IPS-20b (cell line): ENCODE measurements at regions not wholly inside any gene's neighbourhood (a gene's known extent, or its start where the extent isn't known, plus 50 kb on each side); places are given as distances from the start of the nearest gene placed in this dataset.
"Not testable (repeated sequence)": the region's sequence is repeated elsewhere in the genome, so short reads cannot be mapped to it uniquely, and the experiment has no call there.

Experiments used
- H3K27ac ChIP-seq: one replicate; pipeline ENCODE4 v1.5.1; 2013; ENCODE audit warnings: low read length
- H3K27me3 ChIP-seq: 2 replicates; pipeline ENCODE4 v1.6.1; 2013; ENCODE audit warnings: mild to moderate bottlenecking, low read length, inconsistent platforms; ENCODE audit not compliant: insufficient read depth
- H3K36me3 ChIP-seq: 2 replicates; pipeline ENCODE4 v1.6.1; 2013; ENCODE audit warnings: low read depth, mild to moderate bottlenecking, inconsistent platforms, low read length, moderate library complexity; ENCODE audit not compliant: insufficient read depth
- H3K4me1 ChIP-seq: 2 replicates; pipeline ENCODE4 v1.6.1; 2013; ENCODE audit warnings: mild to moderate bottlenecking, control low read depth, inconsistent platforms, low read length, moderate library complexity; ENCODE audit not compliant: insufficient read depth
- H3K4me3 ChIP-seq: 2 replicates; pipeline ENCODE4 v1.5.1; 2013; ENCODE audit warnings: mild to moderate bottlenecking, low read length, inconsistent platforms
- H3K9ac ChIP-seq: 2 replicates; pipeline ENCODE4 v1.6.1; 2013; ENCODE audit warnings: low read depth, mild to moderate bottlenecking, inconsistent platforms, low read length, moderate library complexity
- H3K9me3 ChIP-seq: 2 replicates; pipeline ENCODE4 v1.6.1; 2013; ENCODE audit warnings: mild to moderate bottlenecking, low read depth, low read length, inconsistent platforms; ENCODE audit not compliant: insufficient read depth

DNA sequence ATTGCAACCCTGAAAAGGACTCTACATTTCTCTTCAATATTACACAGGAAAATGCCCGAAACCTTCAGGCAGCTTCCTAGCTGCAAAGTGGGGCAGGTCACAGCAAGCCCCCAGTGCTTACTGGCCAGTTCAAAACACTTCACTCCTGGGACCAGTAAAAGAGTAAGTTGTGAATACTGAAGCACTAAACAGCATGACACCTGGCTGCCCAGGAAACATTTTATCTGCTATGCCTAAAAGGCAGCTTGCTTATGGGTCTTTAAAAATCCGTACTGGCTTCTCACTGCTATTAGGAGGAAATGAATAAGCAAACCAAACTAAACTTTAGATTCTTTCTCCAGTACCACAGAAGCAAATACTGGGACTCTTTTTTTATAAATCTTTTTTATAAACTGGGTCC is 457.9 kb upstream of the ALCAM start:
- Histone ChIP-seq H3K4me3 (no peak overlapping the region), H3K9ac (no peak overlapping the region), H3K27ac (no peak overlapping the region), H3K4me1 (peaks cover 9% of the 10 kb centered on the region), H3K27me3 (no peaks in the 10 kb centered on the region), H3K9me3 (no peaks in the 10 kb centered on the region), H3K36me3 (no peaks in the 10 kb centered on the region)

DNA sequence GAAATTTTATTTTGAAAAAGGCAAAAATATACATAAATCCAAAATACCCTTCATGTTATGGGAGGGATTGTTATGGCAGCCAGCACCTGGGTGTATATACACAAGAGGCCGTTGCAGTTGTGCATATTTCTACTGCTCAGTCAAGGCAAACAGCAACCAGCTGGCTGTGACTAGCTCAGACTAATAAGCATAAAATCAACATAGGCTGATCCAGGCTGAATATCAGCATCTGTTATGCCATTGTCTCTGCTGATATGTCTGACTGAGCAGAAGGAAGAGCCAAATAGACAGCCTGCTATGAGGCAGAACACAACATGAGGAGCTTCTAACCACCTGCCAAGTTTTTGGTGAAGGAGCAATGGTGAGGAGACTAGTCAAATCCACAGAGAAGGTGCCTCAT is 457.5 kb upstream of the ALCAM start:
- no peaks in the 10 kb centered on the region for H3K27me3 ChIP-seq
- H3K4me1 ChIP-seq, result peaks cover 9% of the 10 kb centered on the region
- H3K36me3 ChIP-seq, result no peaks in the 10 kb centered on the region
- H3K9me3 ChIP-seq, result no peaks in the 10 kb centered on the region
- no peak overlapping the region for H3K9ac ChIP-seq
- H3K4me3 ChIP-seq, result no peak overlapping the region
- H3K27ac ChIP-seq, result no peak overlapping the region

DNA sequence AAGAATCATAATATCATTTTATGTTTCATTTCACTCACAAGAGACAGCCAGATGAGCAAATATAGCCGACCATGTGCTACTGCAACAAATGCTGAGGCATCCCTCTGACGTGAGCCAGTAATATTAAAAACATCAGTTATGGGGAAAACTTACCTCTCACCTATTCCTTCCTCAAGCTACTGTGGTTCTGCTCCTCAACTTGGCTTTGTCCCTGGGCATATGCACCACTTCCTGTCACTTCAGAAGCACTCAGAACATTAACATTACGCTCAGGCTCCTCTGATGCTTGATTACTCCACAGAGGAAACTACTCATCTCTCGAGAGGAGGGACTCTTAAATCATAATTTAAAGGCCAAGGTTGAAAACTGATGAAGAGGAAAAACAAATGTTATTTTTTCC is 457.0 kb upstream of the ALCAM start:
- peaks cover 9% of the 10 kb centered on the region for H3K4me1 ChIP-seq
- no peak overlapping the region for H3K9ac ChIP-seq
- no peak overlapping the region for H3K4me3 ChIP-seq
- H3K9me3 ChIP-seq, result no peaks in the 10 kb centered on the region
- H3K27me3 ChIP-seq, result no peaks in the 10 kb centered on the region
- H3K27ac ChIP-seq, result no peak overlapping the region
- H3K36me3 ChIP-seq, result no peaks in the 10 kb centered on the region

DNA sequence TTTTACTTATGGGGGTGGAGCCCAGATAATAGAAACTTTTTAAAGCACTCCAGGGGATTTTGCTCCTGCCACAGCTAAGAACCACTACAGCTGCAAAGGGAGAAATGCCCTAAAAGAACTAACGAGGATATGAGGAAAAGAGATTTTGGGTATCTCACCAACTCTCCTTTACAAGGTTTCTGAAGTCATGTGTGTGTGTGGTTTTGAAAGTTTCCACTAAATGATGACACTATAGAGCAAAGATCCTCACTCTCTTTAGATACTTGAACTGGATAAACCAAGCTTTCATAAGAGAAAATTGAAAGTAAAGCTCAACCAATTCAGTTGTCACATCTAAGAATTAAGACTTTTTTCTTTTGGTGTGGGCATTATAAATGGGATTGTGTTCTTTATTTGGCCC is 455.3 kb upstream of the ALCAM start:
- Histone ChIP-seq H3K4me1 (peaks cover 9% of the 10 kb centered on the region), H3K36me3 (no peaks in the 10 kb centered on the region), H3K9me3 (no peaks in the 10 kb centered on the region), H3K27me3 (no peaks in the 10 kb centered on the region), H3K9ac (no peak overlapping the region), H3K27ac (no peak overlapping the region), H3K4me3 (no peak overlapping the region)

DNA sequence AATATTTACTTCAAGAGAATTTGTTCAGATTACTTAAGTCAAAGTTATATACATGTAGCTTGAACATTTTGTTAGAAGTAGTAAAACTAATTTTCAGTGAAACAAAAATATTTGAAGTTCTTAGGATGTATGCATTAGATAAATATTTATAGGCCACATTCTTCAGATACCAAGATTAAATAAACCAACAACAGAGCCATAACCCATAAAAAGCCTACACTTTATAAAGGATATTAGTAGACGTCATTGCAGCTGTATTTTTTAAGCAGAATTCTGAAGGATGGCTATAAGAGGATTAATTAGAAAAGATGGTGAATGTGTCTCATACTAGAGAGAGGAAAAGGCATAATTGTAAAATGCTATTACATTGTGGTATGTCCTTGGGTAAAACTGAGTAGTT is 449.7 kb upstream of the ALCAM start:
- no peak overlapping the region for H3K9ac ChIP-seq
- no peak overlapping the region for H3K4me3 ChIP-seq
- no peak overlapping the region for H3K27ac ChIP-seq
- H3K4me1 ChIP-seq, result no peaks in the 10 kb centered on the region
- no peaks in the 10 kb centered on the region for H3K36me3 ChIP-seq
- peaks cover 4% of the 10 kb centered on the region; the same call in 1 of the 2 replicates for H3K9me3 ChIP-seq
- no peaks in the 10 kb centered on the region for H3K27me3 ChIP-seq

DNA sequence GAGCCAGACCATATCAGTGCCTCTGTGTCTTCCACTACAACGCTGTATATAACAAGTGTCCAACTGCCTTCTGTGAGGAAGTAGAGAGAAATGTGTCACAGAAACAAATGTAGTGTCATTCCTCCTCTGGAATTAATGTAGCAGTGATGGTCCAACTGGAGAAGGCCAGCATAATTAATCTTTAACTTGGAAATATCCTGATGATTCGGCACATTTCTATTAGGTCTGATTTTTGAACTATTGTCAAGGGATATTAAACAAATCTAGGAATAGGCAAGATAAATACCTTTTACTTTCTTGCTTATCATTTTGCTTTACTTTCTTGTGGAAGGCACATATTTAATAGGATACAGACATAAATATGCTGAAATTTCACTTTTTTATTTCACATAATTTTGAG is 446.2 kb upstream of the ALCAM start:
- no peak overlapping the region for H3K27ac ChIP-seq
- H3K27me3 ChIP-seq, result no peaks in the 10 kb centered on the region
- H3K9ac ChIP-seq, result no peak overlapping the region
- H3K4me3 ChIP-seq, result no peak overlapping the region
- H3K9me3 ChIP-seq, result peaks cover 4% of the 10 kb centered on the region; the same call in 1 of the 2 replicates
- no peaks in the 10 kb centered on the region for H3K36me3 ChIP-seq
- no peaks in the 10 kb centered on the region for H3K4me1 ChIP-seq

DNA sequence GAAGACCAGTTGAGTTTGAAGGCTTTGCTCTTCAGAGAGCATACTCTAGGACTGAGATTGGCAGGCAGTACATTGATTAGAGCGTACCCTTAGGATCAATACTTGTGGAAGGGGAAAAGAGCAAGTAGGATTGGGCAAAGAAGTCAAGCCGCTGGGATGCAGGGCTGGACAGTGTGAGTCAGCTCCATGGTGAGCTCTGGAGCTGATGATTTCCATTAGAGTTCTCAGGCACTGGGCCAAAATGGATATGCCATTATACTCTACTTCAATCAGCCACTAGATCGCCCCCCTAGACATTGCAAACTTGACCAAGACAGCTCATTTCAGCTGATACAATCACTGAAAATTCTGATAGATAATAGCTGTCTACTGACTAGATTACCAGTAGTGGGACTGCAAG is 432.7 kb upstream of the ALCAM start:
- no peak overlapping the region for H3K4me3 ChIP-seq
- H3K36me3 ChIP-seq, result no peaks in the 10 kb centered on the region
- H3K27ac ChIP-seq, result no peak overlapping the region
- H3K9ac ChIP-seq, result no peak overlapping the region
- H3K4me1 ChIP-seq, result no peaks in the 10 kb centered on the region
- no peaks in the 10 kb centered on the region for H3K27me3 ChIP-seq
- no peaks in the 10 kb centered on the region for H3K9me3 ChIP-seq

DNA sequence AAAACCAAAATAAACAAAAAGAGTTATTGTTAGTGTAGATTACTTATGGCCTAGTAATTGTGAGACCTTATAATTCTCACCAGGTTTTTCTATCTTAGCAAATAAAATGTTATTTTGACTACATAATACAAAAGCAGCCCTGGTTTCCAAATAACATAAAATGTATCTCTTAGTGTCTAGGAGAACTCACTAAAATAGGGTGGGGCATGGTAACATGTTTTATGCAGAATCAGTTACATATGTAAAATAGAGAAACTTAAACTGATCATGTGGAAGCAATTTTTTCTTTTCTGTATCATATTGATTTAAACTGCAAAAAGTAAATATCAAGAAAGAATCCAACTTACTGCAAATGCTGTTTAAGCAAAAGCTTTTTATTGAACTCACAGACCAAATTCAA is 431.1 kb upstream of the ALCAM start:
- Histone ChIP-seq H3K36me3 (no peaks in the 10 kb centered on the region), H3K27ac (no peak overlapping the region), H3K4me1 (no peaks in the 10 kb centered on the region), H3K9ac (no peak overlapping the region), H3K27me3 (no peaks in the 10 kb centered on the region), H3K9me3 (no peaks in the 10 kb centered on the region), H3K4me3 (no peak overlapping the region)

DNA sequence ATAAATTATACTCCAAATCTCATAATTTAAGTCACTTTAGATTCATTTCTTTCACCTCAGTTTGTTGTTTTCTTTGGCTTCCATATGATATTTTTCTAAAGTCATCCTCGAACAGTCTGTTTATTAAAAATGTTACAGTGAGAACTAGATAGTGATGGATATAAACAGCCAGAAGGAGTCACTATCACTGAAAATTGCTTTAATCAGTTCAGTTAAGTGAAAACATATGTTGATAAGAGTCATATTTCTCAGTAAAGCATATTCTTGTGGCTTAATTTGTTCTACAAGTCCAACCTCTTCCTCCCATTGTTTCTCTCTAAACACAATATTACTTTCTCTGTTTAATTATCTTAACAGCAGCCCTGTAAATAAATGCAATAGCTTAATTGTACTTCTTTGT is 427.5 kb upstream of the ALCAM start:
- no peaks in the 10 kb centered on the region for H3K4me1 ChIP-seq
- H3K9ac ChIP-seq, result no peak overlapping the region
- no peaks in the 10 kb centered on the region for H3K36me3 ChIP-seq
- H3K27me3 ChIP-seq, result no peaks in the 10 kb centered on the region
- no peaks in the 10 kb centered on the region for H3K9me3 ChIP-seq
- H3K27ac ChIP-seq, result no peak overlapping the region
- H3K4me3 ChIP-seq, result no peak overlapping the region

DNA sequence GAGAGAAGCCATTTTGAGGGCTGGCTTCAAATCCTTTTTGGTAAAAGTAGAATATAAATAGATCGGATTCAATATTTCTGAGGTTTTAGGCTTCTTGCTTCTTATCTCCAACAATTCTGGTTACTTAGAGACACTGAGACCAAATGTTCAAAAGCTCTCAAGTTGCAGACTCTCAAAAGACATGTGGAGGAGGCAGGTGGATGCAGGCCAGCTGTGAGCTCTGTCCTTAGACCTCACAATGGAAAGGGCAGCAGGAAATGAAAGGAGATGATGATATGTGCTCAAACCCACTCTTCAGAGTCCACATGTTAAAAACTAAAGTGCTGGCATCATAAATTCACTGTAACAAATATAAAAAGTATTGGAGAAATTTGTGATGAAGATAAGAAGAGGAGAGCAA is 424.9 kb upstream of the ALCAM start:
- Histone ChIP-seq H3K4me3 (no peak overlapping the region), H3K9ac (no peak overlapping the region), H3K4me1 (no peaks in the 10 kb centered on the region), H3K27me3 (no peaks in the 10 kb centered on the region), H3K9me3 (no peaks in the 10 kb centered on the region), H3K27ac (no peak overlapping the region), H3K36me3 (no peaks in the 10 kb centered on the region)

DNA sequence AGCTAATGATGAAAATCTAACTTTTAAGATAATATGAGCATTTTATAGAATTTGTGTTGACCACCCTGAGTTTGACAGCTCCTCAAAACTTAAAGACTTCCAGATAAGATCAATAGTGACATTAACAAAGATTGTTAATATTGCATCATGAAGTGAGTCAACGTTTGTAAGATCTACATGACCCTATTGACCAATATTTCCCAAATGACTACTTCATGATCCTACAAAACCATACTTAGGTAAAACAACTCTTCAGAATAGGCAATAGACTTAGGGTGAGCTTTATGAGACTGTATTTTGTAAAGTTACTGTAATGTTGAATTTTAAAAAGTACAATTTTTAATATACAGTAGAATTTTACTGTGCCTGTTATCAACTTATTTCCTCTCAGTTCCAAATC is 422.7 kb upstream of the ALCAM start:
- Histone ChIP-seq H3K4me1 (no peaks in the 10 kb centered on the region), H3K27ac (no peak overlapping the region), H3K27me3 (no peaks in the 10 kb centered on the region)

DNA sequence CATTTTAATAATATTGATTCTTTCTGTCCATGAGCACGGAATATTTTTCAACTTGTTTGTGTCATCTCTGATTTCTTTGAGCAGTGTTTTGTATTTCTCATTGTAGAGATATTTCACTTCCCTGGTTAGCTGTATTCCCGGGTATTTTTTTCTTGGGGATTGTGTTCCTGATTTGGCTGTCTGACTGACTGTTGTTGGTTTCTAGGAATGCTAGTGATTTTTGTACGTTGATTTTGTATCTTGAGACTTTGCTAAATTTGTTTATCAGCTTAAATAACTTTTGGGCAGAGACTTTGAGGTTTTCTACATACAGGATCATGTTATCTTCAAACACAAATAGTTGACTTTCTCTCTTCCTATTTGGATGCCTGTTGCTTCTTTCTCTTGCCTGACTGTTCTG is 418.8 kb upstream of the ALCAM start:
- Histone ChIP-seq H3K36me3 (no peaks in the 10 kb centered on the region), H3K4me1 (no peaks in the 10 kb centered on the region), H3K4me3 (no peak overlapping the region), H3K9ac (no peak overlapping the region), H3K27me3 (no peaks in the 10 kb centered on the region), H3K9me3 (no peaks in the 10 kb centered on the region), H3K27ac (no peak overlapping the region)

More for the DNA sequence above, 422.7 kb upstream of the ALCAM start:
- Histone ChIP-seq H3K9me3 (no peaks in the 10 kb centered on the region), H3K36me3 (no peaks in the 10 kb centered on the region), H3K9ac (no peak overlapping the region), H3K4me3 (no peak overlapping the region)

DNA sequence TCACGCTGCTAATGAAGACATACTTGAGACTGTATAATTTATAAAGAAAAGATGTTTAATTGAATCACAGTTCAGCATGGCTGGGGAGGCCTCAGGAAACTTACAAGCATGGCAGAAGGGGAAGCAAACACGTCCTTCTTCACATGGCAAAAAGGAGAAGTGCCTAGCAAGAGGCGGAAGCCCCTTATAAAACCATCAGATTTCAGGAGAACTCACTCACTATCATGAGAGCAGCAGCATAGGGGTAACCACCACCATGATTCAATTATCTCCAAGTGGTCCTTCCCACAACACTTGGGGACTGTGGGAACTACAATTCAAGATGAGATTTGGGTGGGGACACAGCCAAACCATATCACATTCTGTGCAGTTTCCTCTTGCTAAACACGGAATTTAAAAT is 416.9 kb upstream of the ALCAM start:
- not testable (repeated sequence) for H3K4me1 ChIP-seq, H3K27ac ChIP-seq, H3K27me3 ChIP-seq, H3K9me3 ChIP-seq, H3K4me3 ChIP-seq, H3K36me3 ChIP-seq, H3K9ac ChIP-seq
